ENCODE measurements at regions not wholly inside any gene's neighbourhood (a gene's known extent, or its start where the extent isn't known, plus 50 kb on each side); places are given as distances from the start of the nearest gene placed in this dataset.

- Histone ChIP-seq H3K4me1 (peaks cover 22% of the 10 kb centered on the region), H3K9me3 (no peaks in the 10 kb centered on the region), H3K4me3 (ENCODE audit: low read depth, low read length) (no peak overlapping the region), H3K36me3 (no peaks in the 10 kb centered on the region), H3K27me3 (no peaks in the 10 kb centered on the region)
- no peak for TF ChIP-seq CTCF (IDR thresholded peaks at IDR 0.05; ENCODE audit: low read depth, low read length)
- no peak for DNase-seq
These were observed 781.9 kb downstream of the MRPL39 start for GRCh38 chr21:24825348-24825747.

GRCh38 chr21:24824209-24824608, 783.1 kb downstream of the MRPL39 start:
- peaks cover 20% of the 10 kb centered on the region for H3K4me1 ChIP-seq
- no peak for TF ChIP-seq CTCF (IDR thresholded peaks at IDR 0.05; ENCODE audit: low read depth, low read length)
- H3K9me3 ChIP-seq = no peaks in the 10 kb centered on the region
- no peak for DNase-seq
- no peaks in the 10 kb centered on the region for H3K36me3 ChIP-seq
- H3K27me3 ChIP-seq = no peaks in the 10 kb centered on the region
- no peak overlapping the region for H3K4me3 ChIP-seq (ENCODE audit: low read depth, low read length)

- TF ChIP-seq CTCF (IDR thresholded peaks at IDR 0.05; ENCODE audit: low read depth, low read length) = no peak
- H3K4me3 ChIP-seq (ENCODE audit: low read depth, low read length) = no peak overlapping the region
- H3K27me3 ChIP-seq = no peaks in the 10 kb centered on the region
- H3K4me1 ChIP-seq = peaks cover 17% of the 10 kb centered on the region
- no peak for DNase-seq
- no peaks in the 10 kb centered on the region for H3K36me3 ChIP-seq
- H3K9me3 ChIP-seq = no peaks in the 10 kb centered on the region
These were observed 784.0 kb downstream of the MRPL39 start for GRCh38 chr21:24823247-24823646.

GRCh38 chr21:24785033-24785432, 822.2 kb downstream of the MRPL39 start:
- no peak for TF ChIP-seq CTCF (IDR thresholded peaks at IDR 0.05; ENCODE audit: low read depth, low read length)
- DNase-seq = no peak
- no peak overlapping the region for H3K4me3 ChIP-seq (ENCODE audit: low read depth, low read length)
- H3K27me3 ChIP-seq = no peaks in the 10 kb centered on the region
- no peaks in the 10 kb centered on the region for H3K9me3 ChIP-seq
- H3K4me1 ChIP-seq = no peaks in the 10 kb centered on the region
- H3K36me3 ChIP-seq = no peaks in the 10 kb centered on the region

- no peak for TF ChIP-seq CTCF (IDR thresholded peaks at IDR 0.05; ENCODE audit: low read depth, low read length)
- Histone ChIP-seq H3K36me3 (no peaks in the 10 kb centered on the region), H3K4me1 (no peaks in the 10 kb centered on the region), H3K4me3 (ENCODE audit: low read depth, low read length) (no peak overlapping the region), H3K9me3 (no peaks in the 10 kb centered on the region), H3K27me3 (no peaks in the 10 kb centered on the region)
- DNase-seq = no peak
These were observed 826.1 kb downstream of the MRPL39 start for GRCh38 chr21:24781146-24781545.

GRCh38 chr21:24759348-24760075, 847.8 kb downstream of the MRPL39 start:
- H3K27me3 ChIP-seq = no peaks in the 10 kb centered on the region
- H3K9me3 ChIP-seq = no peaks in the 10 kb centered on the region
- TF ChIP-seq CTCF (IDR thresholded peaks at IDR 0.05; ENCODE audit: low read depth, low read length) = no peak; the same call in 1 of the 2 replicates
- DNase-seq = no peak
- no peak overlapping the region for H3K4me3 ChIP-seq (ENCODE audit: low read depth, low read length)
- peaks cover 5% of the 10 kb centered on the region for H3K4me1 ChIP-seq
- H3K36me3 ChIP-seq = no peaks in the 10 kb centered on the region
